ENCODE measurements at regions not wholly inside any gene's neighbourhood (a gene's known extent, or its start where the extent isn't known, plus 50 kb on each side); places are given as distances from the start of the nearest gene placed in this dataset.

- TF ChIP-seq POLR2A (IDR thresholded peaks at IDR 0.05; ENCODE audit: low read depth, low read length) (no peak), POLR2AphosphoS5 (IDR thresholded peaks at IDR 0.05; ENCODE audit: low read depth, low read length) (no peak), TAF1 (IDR thresholded peaks at IDR 0.05; ENCODE audit: low read depth, low read length) (no peak)
Measured at GRCh38 chr7:109044691-109045090, 475.0 kb downstream of the DNAJB9 start.

Data from GM12891 (cell line).